SH-SY5Y (cell line): ENCODE measurements at regions not wholly inside any gene's neighbourhood (a gene's known extent, or its start where the extent isn't known, plus 50 kb on each side); places are given as distances from the start of the nearest gene placed in this dataset.

Source experiments
- GATA2 ChIP-seq: IDR thresholded peaks from 2 replicates; pipeline ENCODE4 v1.6.1; 2011; ENCODE audit warnings: mild to moderate bottlenecking, low read depth, low read length
- GATA3 ChIP-seq: IDR thresholded peaks from 2 replicates; pipeline ENCODE4 v1.6.1; 2011; ENCODE audit warnings: low read depth, mild to moderate bottlenecking, low read length, moderate library complexity

- TF ChIP-seq GATA2: no peak
- TF ChIP-seq GATA3: no peak
Measured at GRCh38 chr11:90912631-90913030, 689.8 kb upstream of the CHORDC1 start.
